ENCODE measurements at regions not wholly inside any gene's neighbourhood (a gene's known extent, or its start where the extent isn't known, plus 50 kb on each side); places are given as distances from the start of the nearest gene placed in this dataset.
"Not testable (repeated sequence)": the region's sequence is repeated elsewhere in the genome, so short reads cannot be mapped to it uniquely, and the experiment has no call there.

- DNase-seq (ENCODE audit: low read depth, low spot score), result no peak
Measured at GRCh38 chr4:187665086-187665485, 330.5 kb upstream of the ZFP42 start.

GRCh38 chr4:187666034-187666433, 329.5 kb upstream of the ZFP42 start:
- DNase-seq (ENCODE audit: low read depth, low spot score), result no peak

GRCh38 chr4:187666697-187667494, 328.7 kb upstream of the ZFP42 start:
- no peak for DNase-seq (ENCODE audit: low read depth, low spot score)

- no peak for DNase-seq (ENCODE audit: low read depth, low spot score)
Measured at GRCh38 chr4:187668526-187669082, 327.0 kb upstream of the ZFP42 start.

- not testable (repeated sequence) for DNase-seq (ENCODE audit: low read depth, low spot score)
Measured at GRCh38 chr4:187671521-187671920, 324.1 kb upstream of the ZFP42 start.

GRCh38 chr4:187671958-187672357, 323.6 kb upstream of the ZFP42 start:
- DNase-seq (ENCODE audit: low read depth, low spot score), result not testable (repeated sequence)

- not testable (repeated sequence) for DNase-seq (ENCODE audit: low read depth, low spot score)
Measured at GRCh38 chr4:187672526-187672925, 323.0 kb upstream of the ZFP42 start.

GRCh38 chr4:187679450-187679849, 316.1 kb upstream of the ZFP42 start:
- DNase-seq (ENCODE audit: low read depth, low spot score), result no peak

- no peak for DNase-seq (ENCODE audit: low read depth, low spot score)
Measured at GRCh38 chr4:187685247-187685646, 310.3 kb upstream of the ZFP42 start.

GRCh38 chr4:187687697-187688096, 307.9 kb upstream of the ZFP42 start:
- DNase-seq (ENCODE audit: low read depth, low spot score), result no peak

- no peak for DNase-seq (ENCODE audit: low read depth, low spot score)
Measured at GRCh38 chr4:187692626-187693025, 302.9 kb upstream of the ZFP42 start.

- not testable (repeated sequence) for DNase-seq (ENCODE audit: low read depth, low spot score)
Measured at GRCh38 chr4:187695531-187695930, 300.0 kb upstream of the ZFP42 start.

GRCh38 chr4:187711586-187711985, 284.0 kb upstream of the ZFP42 start:
- DNase-seq (ENCODE audit: low read depth, low spot score), result no peak

GRCh38 chr4:187714957-187715356, 280.6 kb upstream of the ZFP42 start:
- no peak for DNase-seq (ENCODE audit: low read depth, low spot score)

GRCh38 chr4:187715466-187715865, 280.1 kb upstream of the ZFP42 start:
- DNase-seq (ENCODE audit: low read depth, low spot score), result no peak

GRCh38 chr4:187724456-187724855, 271.1 kb upstream of the ZFP42 start:
- DNase-seq (ENCODE audit: low read depth, low spot score), result no peak

- no peak for DNase-seq (ENCODE audit: low read depth, low spot score)
Measured at GRCh38 chr4:187726485-187726884, 269.1 kb upstream of the ZFP42 start.

GRCh38 chr4:187732524-187732923, 263.0 kb upstream of the ZFP42 start:
- no peak for DNase-seq (ENCODE audit: low read depth, low spot score)

GRCh38 chr4:187739771-187740170, 255.8 kb upstream of the ZFP42 start:
- no peak for DNase-seq (ENCODE audit: low read depth, low spot score)

GRCh38 chr4:187744911-187745310, 250.7 kb upstream of the ZFP42 start:
- DNase-seq (ENCODE audit: low read depth, low spot score), result no peak

- not testable (repeated sequence) for DNase-seq (ENCODE audit: low read depth, low spot score)
Measured at GRCh38 chr4:187750652-187751051, 244.9 kb upstream of the ZFP42 start.

GRCh38 chr4:187767158-187767557, 228.4 kb upstream of the ZFP42 start:
- no peak for DNase-seq (ENCODE audit: low read depth, low spot score)

GRCh38 chr4:187767687-187768086, 227.9 kb upstream of the ZFP42 start:
- DNase-seq (ENCODE audit: low read depth, low spot score), result no peak

Data from iPS DF 19.7 (cell line).